ENCODE measurements at regions not wholly inside any gene's neighbourhood (a gene's known extent, or its start where the extent isn't known, plus 50 kb on each side); places are given as distances from the start of the nearest gene placed in this dataset.
A peak's percentile ranks its signal among the peaks of the same experiment; 100 is the strongest.

DNA sequence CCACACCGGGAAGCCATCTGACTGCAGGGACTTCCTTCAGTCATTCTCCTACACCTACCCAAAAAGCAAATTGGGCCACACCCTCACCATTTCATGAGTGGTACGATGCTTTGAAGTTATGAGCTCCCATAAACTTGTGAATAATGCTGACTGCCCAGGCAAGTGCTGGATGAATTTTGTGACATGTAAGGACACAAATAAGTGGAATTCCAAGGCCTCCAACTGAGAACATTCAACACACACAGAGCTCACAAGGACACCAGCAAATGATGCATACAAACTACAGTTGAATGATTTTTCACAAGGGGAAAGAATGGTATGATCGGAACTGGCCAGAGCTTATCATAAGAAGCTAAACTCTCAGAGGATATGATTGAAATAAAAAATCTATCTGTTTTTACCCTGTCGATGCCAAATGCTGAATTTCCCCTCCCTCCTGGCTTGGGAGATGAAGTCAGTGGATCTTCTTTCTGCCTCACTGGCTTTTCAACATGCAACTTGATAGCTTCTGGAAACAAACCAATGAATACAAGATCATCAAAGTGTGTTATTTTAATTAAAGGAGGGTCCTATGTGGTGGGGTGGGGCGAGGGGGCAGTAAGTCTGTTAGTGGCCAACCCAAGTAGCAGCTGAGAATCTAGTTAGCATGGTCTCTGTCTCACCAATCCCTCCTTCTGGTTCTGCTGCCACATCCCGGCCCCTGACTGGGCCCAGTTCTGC, 123.8 kb downstream of the WT1 start:
- peaks cover 7% of the 10 kb centered on the region for H3K27me3 Mint-ChIP-seq (ENCODE audit: low read depth)
- H3K27ac Mint-ChIP-seq (ENCODE audit: unreplicated experiment): no peak overlapping the region
- no peak for DNase-seq (ENCODE audit: low spot score)
- TF ChIP-seq, protein P1, sequence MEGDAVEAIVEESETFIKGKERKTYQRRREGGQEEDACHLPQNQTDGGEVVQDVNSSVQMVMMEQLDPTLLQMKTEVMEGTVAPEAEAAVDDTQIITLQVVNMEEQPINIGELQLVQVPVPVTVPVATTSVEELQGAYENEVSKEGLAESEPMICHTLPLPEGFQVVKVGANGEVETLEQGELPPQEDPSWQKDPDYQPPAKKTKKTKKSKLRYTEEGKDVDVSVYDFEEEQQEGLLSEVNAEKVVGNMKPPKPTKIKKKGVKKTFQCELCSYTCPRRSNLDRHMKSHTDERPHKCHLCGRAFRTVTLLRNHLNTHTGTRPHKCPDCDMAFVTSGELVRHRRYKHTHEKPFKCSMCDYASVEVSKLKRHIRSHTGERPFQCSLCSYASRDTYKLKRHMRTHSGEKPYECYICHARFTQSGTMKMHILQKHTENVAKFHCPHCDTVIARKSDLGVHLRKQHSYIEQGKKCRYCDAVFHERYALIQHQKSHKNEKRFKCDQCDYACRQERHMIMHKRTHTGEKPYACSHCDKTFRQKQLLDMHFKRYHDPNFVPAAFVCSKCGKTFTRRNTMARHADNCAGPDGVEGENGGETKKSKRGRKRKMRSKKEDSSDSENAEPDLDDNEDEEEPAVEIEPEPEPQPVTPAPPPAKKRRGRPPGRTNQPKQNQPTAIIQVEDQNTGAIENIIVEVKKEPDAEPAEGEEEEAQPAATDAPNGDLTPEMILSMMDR (IDR thresholded peaks at IDR 0.05): no peak
- no peak overlapping the region for H3K4me3 Mint-ChIP-seq (ENCODE audit: unreplicated experiment)
- no peaks in the 10 kb centered on the region for H3K4me1 Mint-ChIP-seq (ENCODE audit: low read depth)
- no peaks in the 10 kb centered on the region for H3K36me3 Mint-ChIP-seq (ENCODE audit: low read depth)
- no peaks in the 10 kb centered on the region for H3K9me3 Mint-ChIP-seq (ENCODE audit: low read depth)

DNA sequence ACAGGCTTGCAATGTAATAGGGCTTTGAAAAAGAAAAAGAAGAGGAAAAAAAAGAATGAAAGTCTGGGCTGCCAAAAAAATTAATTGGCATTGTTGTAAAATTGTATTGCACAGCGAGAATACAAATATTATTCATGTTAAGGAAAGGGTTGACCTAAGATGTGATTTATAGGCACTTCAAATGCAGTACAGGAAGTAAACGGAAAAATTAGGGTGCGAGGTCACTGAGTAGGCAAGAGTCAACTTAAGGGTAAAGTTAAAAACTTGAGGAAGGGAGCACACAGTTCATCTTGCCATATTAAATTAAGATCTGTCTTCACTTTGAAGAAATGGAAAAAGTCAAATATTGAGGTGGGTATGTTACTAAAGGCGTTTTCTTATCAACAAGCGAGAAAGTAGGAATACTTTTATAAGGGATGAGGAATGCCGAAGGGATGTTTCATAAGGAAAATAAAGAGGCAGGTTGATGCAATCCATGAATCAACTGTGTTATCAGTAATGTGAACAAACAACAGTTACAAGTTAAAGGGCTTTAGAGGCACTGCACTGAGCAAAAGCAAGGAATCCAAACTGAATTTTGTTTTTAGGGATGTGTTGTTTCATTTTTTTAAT, 123.0 kb downstream of the WT1 start:
- H3K27ac Mint-ChIP-seq (ENCODE audit: unreplicated experiment): no peak overlapping the region
- TF ChIP-seq, protein P1 (IDR thresholded peaks at IDR 0.05): no peak
- no peak overlapping the region for H3K4me3 Mint-ChIP-seq (ENCODE audit: unreplicated experiment)
- peaks cover 8% of the 10 kb centered on the region for H3K27me3 Mint-ChIP-seq (ENCODE audit: low read depth)
- no peaks in the 10 kb centered on the region for H3K36me3 Mint-ChIP-seq (ENCODE audit: low read depth)
- H3K4me1 Mint-ChIP-seq (ENCODE audit: low read depth): no peaks in the 10 kb centered on the region
- DNase-seq (ENCODE audit: low spot score): no peak
- no peaks in the 10 kb centered on the region for H3K9me3 Mint-ChIP-seq (ENCODE audit: low read depth)

DNA sequence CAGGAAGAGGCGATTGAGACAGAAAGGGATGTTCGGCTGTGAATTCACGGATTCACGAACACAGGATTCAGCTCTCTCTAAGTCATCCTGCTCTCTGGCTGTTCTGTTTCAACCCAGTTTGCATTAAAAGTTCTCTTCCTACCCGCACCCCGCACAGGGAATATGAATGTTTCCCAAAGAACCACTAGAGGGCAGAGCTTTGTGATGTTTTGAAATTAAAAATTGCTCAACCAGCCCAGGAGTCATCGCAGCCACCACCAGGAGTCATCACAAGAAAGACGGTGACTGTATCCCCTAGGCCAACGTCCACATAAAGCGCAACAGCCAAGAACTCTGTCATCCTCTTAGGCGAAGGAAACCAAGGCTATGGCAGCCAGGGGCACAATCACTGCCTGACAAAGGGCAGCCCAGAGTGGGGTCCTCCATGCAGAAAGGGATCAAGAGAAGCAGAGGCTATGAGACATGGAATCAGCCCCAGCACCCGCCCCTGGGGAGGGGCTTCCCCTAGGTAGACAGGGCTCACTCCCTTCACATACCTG, 122.4 kb downstream of the WT1 start:
- Mint-ChIP-seq H3K27ac (ENCODE audit: unreplicated experiment) (no peak overlapping the region), H3K4me1 (ENCODE audit: low read depth) (no peaks in the 10 kb centered on the region), H3K36me3 (ENCODE audit: low read depth) (no peaks in the 10 kb centered on the region), H3K9me3 (ENCODE audit: low read depth) (no peaks in the 10 kb centered on the region), H3K27me3 (ENCODE audit: low read depth) (peaks cover 11% of the 10 kb centered on the region), H3K4me3 (ENCODE audit: unreplicated experiment) (no peak overlapping the region)
- DNase-seq (ENCODE audit: low spot score): no peak
- TF ChIP-seq, protein P1 (IDR thresholded peaks at IDR 0.05): peak; percentile 75

DNA sequence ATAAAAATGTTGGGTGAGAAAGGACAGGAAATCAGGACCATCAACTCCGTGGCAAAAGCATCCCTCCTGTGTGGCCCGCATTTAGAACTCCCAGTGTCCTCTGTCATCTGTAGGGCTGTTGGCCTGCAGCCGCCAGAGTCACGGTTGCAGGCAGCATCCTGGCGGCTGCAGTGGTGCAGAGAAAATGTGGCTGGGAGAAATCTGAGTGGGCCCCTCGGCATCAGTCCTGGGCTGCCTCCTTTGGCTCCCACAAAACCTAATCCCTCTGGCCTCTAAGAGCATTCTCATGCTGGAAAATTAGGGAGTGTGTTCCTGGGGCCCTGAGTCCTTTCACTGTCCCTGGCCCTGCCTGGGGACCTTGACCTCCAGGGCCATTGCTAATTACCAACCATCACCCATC, 121.9 kb downstream of the WT1 start:
- H3K9me3 Mint-ChIP-seq (ENCODE audit: low read depth): no peaks in the 10 kb centered on the region
- TF ChIP-seq, protein P1 (IDR thresholded peaks at IDR 0.05): no peak
- H3K4me1 Mint-ChIP-seq (ENCODE audit: low read depth): no peaks in the 10 kb centered on the region
- H3K36me3 Mint-ChIP-seq (ENCODE audit: low read depth): no peaks in the 10 kb centered on the region
- DNase-seq (ENCODE audit: low spot score): no peak
- no peak overlapping the region for H3K27ac Mint-ChIP-seq (ENCODE audit: unreplicated experiment)
- no peak overlapping the region for H3K4me3 Mint-ChIP-seq (ENCODE audit: unreplicated experiment)
- H3K27me3 Mint-ChIP-seq (ENCODE audit: low read depth): peaks cover 17% of the 10 kb centered on the region

DNA sequence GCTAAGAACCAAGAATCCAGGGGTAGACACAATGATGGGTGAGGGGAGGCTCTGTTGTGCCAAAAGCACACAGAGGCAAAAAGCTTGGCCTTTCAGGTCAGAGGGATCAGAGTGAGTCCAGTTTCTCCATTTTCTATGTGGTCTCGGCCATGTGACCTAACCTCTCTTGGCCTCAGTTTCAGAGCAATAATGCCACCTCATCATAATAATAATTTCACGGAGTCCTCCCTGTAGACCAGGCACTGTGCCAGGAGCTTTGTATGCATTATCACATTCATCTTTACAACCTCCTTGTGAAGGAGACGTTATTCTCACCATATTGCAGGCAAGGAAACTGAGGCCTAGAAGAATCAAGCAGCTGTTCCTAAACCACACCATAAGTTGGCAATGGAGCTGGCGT, 120.2 kb downstream of the WT1 start:
- no peak for DNase-seq (ENCODE audit: low spot score)
- TF ChIP-seq, protein P1 (IDR thresholded peaks at IDR 0.05): no peak
- Mint-ChIP-seq H3K4me3 (ENCODE audit: unreplicated experiment) (no peak overlapping the region), H3K9me3 (ENCODE audit: low read depth) (no peaks in the 10 kb centered on the region), H3K4me1 (ENCODE audit: low read depth) (no peaks in the 10 kb centered on the region), H3K27me3 (ENCODE audit: low read depth) (peaks cover 28% of the 10 kb centered on the region), H3K36me3 (ENCODE audit: low read depth) (no peaks in the 10 kb centered on the region), H3K27ac (ENCODE audit: unreplicated experiment) (no peak overlapping the region)

All from chondrocyte (in vitro differentiated cells).